ENCODE measurements at regions not wholly inside any gene's neighbourhood (a gene's known extent, or its start where the extent isn't known, plus 50 kb on each side); places are given as distances from the start of the nearest gene placed in this dataset.

DNA sequence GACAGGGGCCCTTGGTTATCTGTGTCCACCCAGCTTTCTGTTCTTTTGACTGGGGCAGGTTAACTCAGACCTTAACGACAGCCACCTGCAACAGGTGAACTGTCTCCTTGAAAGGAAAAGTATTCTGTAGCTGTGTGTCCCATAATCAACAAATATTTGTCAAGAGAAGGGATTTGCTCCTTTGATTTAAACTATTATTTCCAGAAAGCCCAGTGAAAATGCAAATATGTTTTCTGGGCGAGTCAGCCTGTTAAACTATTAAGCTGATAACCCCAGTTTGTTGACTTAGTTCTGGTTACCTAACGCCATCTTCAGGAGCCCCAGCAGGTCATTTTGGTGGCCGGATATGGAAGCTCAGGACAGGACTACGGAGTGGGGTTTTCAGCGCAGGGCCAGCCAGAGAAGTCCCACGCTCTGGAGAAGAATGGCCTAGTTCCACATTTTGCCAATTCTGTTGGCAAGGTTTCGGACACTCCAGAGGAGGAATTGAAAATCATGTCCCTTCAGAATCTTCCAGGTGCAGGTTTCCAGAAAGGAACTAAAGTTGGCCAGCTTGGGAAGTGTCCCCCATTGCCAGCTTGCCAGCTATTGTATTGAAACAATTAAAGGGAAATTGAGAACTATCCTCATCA, 54.5 kb downstream of the ADRA2A start:
- DNase-seq (ENCODE audit: low read depth), result no peak

DNA sequence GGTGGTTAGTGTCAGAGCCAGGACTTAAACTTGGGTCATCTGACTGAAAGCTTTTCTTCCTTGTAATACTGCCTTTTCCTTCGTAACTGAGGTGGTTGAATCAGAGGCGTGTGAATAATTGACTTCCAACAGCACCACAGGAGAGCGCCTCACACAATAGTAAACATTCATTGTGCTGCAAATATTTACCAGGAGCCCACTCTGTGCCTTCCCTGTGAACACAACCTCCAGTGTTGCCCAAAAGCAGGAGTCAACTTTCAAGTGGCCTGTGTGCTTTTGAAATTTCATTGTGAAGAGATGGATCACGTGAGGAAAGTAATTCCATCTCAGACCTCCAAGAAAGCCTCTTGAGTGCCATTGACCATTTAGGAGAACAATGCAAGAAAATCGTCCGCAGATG, 60.2 kb downstream of the ADRA2A start:
- DNase-seq (ENCODE audit: low read depth), result no peak

DNA sequence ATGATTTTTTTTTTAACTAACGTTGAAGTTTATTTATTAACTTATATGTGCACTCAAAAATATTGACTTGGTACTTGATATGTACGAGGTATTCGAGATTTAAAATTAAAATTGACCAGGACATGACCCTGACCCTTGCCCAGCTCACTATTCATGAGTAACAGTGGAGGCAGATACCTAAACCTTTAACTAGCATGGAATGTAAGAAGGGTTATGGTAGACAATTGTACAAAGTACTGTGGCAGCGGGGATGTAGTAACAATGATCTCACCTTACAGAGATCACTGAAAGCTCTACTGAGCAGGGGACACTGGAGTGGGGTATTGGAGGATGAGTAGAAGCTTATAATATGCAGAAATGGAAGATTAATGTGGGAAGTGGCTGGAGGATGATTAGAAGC, 60.8 kb downstream of the ADRA2A start:
- no peak for DNase-seq (ENCODE audit: low read depth)

DNA sequence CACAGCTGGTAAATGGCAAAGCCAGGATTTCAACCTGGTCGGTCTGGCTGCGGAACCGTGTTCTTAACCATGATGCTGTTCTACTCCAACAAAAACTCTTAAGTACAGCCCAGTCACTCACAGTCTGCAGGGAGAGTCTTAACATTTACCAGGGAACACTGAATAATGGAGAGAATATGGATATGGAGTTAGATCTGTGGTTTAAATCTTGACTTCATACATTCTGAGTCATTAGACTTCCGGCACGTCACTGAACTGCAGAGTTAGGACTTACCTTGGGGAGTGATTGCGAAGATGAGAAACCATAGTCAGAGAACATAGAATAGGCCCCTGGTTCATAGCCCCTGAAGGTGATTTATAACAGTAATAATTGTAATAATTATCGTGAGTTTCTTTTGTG, 61.7 kb downstream of the ADRA2A start:
- DNase-seq (ENCODE audit: low read depth), result no peak

DNA sequence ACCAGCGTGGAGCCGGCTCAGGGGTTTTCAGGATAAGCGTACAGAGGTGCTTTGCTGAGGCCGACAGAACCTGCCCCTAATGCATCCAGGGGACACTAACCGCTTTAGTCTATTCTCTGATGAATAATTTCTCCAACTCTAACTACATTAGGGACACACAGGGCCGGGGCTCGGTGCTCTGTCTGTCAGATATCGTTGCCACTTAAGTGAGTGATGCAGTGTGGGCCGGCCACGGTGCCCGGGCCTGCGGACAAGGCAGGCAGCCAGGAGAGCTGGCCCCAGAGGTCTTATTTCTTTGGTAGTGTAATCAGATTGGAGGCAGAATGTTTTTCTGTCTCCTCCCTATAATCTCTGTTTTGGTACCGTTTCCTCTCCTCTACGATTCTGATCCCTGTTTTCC, 62.7 kb downstream of the ADRA2A start:
- no peak for DNase-seq (ENCODE audit: low read depth)

DNA sequence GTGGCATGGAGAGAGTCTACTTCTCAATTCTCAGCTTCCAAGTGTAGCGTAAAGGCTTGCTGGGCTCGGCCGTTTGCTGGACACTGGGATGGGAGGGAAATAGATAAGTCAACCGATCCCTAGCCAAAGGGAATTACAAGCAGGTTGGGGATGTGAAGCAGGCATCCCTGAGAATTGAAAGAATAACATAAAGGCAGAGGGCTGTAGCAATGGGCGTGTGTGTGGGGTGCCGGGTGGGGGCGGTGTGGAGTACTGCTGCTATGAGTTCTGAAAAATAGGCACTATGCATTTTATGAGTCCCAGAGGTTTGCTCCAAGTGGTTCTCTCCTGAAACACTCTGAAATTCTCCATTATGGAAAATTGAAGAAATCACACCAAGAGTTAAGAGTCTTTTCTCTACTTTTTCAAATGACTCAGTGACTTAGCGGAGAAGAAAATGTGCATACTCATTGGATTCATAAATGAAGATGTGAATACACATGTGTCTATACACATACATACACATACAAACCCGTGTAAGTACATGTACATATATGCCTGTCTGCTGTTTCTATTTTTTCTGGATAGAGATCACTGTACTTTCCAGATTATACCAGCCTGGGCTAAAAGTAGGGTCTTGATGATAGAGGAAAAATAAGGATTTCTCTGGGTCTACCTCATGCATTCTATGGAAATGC, 65.4 kb downstream of the ADRA2A start:
- no peak for DNase-seq (ENCODE audit: low read depth)

DNA sequence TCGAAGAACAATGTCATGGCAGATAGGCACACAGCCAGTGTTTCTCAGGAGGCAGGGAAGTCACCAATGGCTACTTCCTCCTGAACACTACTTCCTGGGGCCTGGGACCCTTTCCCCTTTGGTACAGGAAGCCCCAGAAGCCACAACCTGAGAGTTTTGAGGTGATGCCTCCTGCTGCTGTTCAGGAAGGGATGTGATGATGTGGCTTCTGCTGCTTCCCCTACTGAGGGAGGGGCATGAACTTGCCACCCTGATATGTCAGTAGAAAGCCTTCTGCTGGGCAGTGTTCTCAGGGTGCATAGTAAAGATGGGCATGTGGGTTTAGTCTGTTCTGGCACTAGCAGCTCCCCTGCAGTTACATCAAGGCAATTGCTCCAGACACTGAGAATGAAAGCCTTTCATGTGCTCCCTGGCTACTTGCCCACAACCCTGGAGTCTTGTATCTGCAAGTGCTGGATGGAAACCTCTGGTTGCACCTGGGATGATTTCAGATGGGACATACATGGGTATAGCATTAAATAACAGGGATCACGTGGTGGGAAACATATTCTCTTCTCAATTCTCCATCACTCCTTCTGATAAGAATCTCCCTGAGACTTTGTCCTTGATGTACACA, 69.3 kb downstream of the ADRA2A start:
- DNase-seq (ENCODE audit: low read depth), result no peak

DNA sequence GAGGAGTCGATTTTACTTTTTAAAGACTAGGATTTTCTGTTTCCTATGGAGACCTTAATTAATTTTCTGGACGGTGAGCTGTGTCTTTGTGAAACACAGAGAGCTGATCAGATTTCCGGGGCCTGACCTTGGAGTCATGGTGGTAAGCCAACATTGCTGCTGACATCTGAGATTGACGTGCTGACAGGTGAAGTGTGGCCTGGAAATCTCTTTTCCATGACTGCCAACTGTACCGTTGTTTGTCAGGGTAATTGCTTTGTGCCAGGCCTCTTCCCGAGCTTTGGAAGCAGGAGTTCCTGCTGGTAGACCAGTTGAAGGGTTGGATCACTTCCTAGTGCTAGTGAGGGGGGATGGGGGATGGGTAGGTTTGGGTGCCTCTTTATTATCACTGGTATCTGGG, 71.2 kb downstream of the ADRA2A start:
- DNase-seq (ENCODE audit: low read depth), result no peak

DNA sequence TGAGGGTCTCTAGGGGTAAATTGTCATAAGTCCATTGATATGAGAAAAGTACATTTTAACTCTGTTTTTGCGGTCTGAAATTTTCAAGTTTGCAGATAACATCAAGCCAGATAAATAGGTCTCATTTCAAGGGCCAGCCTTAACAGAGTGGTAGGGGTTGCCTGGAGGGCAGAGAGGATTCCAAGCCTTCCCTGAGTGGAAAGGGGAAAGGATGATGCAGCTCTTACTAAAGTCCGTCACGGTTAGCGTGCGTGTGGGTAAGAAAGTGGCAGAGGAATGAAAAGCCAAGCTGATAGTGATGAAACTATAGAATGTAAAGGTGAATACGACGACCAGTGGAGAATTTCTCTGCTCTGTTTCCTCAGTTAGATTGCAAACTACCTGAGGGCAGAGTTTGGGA, 71.6 kb downstream of the ADRA2A start:
- DNase-seq (ENCODE audit: low read depth), result no peak

DNA sequence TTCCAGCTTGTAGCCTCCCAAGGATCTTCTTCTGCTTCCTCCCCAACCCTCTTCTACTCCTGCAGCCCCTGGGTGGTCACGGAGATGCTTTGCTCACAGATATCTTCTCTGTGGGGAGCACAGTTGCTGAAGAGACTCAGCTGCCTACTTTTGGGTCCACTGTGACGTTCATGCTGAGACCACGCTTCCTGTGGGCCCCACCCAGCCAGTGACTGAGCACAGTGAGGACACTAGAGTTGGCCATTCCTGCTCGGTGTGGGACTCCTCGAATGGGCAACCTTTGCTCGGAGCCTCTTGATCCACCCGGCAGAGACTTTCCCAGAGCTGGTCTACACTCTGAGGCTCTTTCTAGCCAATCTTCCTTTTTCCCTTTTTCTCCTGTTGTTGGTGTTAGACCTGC, 73.9 kb downstream of the ADRA2A start:
- DNase-seq (ENCODE audit: low read depth), result no peak

DNA sequence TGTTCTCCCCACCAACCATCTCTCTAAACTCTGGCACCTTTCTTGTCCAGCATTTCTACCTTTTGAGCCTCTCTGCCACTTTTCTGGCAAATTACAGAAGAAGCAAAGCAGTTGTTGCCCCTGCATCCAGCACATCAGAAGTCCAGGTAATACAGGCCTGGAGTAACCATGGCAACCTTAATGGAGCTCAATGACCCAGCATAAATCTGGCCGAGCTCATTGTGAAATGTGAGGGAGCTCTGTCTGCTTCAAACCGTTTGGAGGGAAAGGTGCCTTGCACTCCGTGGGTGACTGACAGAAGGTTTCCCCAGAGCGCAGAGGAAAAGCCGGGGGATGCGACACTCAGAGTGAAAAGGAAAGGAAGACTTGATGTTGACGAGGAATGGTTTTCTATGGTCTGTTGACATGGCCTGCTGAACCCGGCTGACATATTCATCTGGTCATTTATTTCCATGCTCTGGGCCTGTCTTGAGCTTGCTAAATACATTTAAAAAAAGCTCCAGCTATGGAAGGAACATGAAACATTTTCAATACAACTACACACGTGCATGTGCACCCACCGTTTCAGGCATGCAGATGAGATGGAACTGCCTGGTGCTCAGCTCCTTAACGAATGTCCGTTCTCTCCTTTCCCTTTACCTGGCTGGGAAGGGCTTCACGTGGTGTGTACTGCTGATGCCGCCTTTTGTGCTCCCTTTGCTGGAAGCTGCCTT, 74.9 kb downstream of the ADRA2A start:
- no peak for DNase-seq (ENCODE audit: low read depth)

DNA sequence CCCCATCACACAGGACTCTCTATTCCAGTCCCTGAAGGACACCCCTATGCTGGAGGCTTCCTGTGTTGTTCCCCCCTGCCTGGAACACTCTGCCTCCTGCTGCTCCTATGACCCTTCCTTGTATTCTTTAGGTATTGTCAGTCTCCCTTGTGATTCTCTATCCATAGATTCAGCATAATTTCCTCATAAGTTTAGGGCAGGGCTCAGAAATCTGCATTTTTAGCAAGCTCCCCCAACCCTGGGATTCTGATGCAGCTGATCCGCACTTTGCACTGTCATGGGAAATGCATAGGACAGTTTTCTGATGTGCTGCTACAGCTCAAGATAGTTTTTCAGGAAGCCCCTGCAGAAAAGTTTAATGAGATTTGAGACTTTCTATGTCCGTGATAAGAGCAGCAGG, 79.9 kb downstream of the ADRA2A start:
- DNase-seq (ENCODE audit: low read depth), result no peak

DNA sequence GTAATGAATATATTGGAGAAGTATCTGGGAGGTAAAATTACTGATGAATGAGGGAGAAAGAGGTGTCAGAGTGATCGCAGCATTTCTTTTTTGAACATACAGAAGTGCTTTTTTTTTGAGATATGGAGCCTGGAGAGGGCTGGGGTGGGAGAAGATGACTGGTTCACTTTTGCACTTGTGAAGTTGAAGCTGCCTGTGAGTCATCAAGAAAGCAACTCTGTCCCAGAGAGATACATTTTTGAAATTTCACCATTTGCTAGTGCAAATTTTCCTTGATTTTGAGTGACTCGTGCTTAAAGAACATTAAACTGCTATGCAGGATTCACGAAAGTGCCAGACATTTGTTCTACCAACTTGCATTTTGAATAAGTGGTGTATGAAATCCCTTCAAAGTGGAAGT, 81.8 kb downstream of the ADRA2A start:
- DNase-seq (ENCODE audit: low read depth), result no peak

DNA sequence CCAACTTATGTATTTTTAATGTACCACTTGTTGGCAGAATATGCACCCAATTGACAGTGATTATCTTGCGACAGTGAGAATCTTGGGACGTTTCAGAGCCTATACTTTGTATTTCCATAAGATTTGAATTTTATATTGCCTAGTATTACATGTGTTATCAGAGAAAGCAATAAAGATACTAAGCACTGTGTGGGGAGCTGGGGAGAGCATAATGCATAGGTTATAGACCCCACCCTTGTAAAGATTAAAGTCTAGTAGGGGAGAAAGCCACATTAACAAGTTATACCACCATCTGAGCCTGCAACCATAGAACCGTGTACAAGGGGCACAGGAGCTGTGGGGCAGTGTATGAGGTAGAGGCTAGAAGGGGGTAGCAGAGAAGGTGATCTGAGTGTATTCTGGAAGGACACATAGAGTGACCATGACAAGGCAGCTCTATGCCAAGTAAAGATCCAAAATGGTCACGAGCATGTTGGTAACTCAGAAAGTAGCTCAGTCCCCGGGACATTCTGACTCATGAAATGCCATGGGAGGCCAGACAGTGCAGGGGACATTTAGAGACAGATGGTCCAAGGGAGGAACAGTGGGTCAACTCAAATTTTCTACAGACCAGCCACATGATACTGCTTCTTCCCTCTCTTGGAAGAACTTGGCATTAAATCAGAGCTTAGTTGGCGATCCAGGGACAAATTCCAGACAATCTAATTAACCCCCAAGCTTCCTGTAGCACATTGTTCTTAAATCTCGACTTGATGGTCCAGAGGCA, 84.5 kb downstream of the ADRA2A start:
- DNase-seq (ENCODE audit: low read depth), result no peak

DNA sequence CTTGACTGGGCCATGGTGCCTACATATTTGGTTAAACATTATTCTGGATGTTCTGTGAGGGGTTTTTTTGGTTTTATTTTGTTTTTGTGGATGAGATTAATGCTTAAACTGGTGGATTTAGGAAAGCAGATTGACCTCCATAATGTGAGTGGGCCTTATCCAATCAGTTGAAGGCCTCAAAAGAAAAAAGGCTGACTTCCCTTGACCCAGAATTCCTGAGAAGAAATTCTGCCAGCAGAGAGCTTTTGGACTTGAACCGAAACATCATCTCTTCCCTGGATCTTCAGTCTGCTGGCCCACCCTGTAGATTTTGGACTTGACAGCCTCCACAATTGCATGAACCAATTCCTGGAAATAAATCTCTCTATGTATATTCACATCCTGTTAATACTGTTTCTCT, 94.4 kb downstream of the ADRA2A start:
- DNase-seq (ENCODE audit: low read depth), result no peak

DNA sequence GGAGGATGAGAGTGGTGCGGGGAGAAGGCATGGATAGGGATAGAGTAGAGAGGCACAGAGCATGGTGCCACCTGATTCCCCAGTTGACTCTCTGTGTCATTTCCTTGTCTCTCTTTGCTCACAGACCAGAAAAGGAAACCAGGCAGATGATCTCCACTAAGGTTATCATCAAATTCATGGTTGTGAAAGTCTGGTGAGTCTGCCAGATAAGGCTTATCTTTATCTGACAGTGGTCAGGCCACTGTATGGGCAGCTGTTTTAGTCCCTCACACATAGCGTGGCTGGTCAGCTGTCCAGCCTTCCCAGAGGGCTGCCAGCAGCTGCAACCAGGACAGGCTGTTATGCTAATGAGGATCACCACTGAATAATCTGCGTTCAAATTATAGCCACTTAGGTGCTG, 99.0 kb downstream of the ADRA2A start:
- no peak for DNase-seq (ENCODE audit: low read depth)

DNA sequence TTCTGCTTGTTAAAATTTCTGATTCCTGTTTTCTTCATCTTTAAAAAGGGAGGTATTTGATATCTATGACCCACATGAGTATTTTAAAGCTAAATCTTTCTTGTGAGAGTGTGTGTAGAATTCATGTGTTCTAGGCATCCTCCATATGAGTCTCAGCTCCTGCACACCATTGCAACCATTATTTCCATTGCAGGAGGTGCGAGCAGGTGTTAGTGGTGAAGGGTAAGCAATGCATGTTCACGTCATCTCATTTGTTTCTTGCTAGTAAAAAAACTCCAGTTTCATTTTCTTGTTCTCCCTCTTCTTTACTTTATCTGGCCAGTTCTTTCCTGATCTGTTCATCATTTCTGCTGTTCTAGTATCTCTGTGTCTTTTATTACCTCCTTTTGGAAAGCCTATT, 100.5 kb downstream of the ADRA2A start:
- no peak for DNase-seq (ENCODE audit: low read depth)

DNA sequence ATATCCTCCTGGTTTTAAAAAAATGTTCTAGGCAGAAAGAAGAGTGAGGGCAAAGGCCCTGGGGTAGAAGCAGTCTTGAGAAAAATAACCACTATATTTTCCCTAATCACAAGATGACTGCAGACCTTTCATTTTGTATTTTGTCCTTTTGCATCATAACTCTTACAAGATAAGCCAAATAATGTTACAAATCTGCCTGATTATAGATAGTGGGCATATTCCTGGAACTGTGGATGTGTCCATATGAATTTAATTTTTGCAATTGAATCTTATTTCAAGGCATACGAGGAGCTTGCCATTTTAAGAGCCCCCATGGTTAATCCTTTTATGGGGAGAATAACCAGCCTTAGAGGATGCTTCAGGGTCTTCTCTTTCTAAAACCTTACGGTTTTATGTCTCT, 102.7 kb downstream of the ADRA2A start:
- no peak for DNase-seq (ENCODE audit: low read depth)

DNA sequence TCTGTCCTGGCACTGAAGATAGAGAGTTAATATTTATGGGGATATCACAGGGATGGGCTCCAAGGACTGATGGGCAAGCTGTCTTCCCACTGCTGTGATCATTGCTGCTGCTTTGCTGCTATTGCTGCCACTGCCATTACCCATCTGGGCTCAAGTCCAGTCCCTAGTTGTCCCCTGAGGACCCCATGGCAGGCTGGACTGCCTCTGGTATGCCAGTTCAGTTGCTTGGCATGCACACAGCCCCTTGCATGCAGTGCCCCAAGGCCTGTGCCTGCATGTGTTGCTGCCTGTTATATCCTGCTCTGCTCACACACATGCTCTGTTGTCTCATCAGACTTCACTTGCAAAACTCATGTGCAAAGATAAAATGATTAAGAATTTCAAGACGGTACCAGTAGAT, 109.5 kb downstream of the ADRA2A start:
- no peak for DNase-seq (ENCODE audit: low read depth)

DNA sequence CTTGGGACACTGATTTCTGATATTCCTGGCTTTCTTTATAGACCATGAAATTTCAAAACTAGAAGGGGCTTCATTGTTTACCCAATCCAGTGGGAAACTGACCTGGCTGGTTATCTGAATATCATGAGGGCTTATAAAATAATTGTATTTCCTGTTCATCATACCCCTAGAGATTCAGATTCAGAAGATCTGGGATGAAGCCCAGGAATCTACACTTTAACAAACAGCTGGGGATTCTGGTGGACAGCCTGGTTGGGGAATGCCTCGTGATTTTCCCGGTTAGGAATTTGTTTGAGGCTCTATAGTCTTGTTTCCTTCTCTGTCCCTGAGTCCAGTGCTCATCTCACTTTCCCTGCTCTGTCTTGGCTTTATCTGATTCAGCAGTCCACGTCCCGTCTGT, 110.3 kb downstream of the ADRA2A start:
- DNase-seq (ENCODE audit: low read depth), result no peak

DNA sequence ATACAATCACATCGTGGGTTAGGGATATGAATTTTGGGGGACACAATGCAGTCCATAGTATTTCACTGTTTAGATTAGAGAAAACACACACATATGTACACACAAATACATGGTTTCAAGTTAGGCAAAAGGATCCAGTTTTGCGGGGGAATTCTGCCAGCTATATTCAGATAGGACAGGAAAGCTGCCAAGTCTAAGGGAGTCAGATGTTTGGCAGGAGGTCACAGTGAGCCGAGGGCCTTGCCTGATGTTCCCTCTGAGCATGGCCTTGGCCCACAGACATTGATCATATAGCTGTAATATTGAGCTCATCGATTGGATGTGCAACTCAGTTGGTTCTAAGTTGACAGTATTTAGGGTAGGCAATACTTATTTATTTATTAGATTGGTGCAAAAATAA, 122.8 kb downstream of the ADRA2A start:
- DNase-seq (ENCODE audit: low read depth), result no peak

DNA sequence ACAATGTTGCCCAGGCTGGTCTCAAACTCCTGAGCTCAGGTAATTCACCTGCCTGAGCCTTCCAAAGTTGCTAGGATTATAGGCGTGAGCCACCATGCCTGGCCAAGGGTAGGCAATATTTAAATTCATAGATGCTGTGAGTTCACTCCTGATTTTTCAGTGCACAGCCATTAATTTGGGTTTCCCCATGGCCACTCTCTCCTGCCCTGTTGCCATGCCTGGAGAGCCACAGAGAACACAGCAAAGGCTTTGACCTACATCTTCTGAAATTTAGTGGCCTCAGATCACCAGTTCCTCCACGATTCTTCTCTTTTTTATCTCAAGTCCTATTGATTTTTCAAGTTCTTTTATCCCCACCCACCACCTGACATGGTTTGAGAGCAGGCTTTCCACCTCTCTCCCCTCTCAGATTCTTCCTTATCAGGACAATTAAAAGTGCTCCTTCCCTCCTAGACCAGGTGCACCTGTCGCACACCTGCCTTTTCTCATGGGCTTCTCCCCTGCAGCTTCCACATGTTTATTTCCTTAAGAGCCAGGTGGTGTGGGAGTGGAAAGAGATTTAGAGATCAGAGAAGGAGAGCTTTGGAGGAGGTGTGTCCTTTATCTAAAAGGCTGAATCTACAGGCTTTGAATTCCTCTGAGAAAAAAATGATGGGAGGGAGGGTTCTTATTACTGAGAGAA, 123.8 kb downstream of the ADRA2A start:
- no peak for DNase-seq (ENCODE audit: low read depth)

Data from iris pigment epithelial cell (primary cell).